Erythroblast (primary cell): ENCODE measurements at regions not wholly inside any gene's neighbourhood (a gene's known extent, or its start where the extent isn't known, plus 50 kb on each side); places are given as distances from the start of the nearest gene placed in this dataset.

Experiments
- GATA1 ChIP-seq: IDR thresholded peaks from 2 replicates; pipeline ENCODE4 v1.6.1; 2011; ENCODE audit warnings: low read depth, mild to moderate bottlenecking, control low read depth, low read length, moderate library complexity
- POLR2A ChIP-seq: IDR thresholded peaks from 2 replicates; pipeline ENCODE4 v1.6.1; 2011; ENCODE audit warnings: mild to moderate bottlenecking, low read length

DNA sequence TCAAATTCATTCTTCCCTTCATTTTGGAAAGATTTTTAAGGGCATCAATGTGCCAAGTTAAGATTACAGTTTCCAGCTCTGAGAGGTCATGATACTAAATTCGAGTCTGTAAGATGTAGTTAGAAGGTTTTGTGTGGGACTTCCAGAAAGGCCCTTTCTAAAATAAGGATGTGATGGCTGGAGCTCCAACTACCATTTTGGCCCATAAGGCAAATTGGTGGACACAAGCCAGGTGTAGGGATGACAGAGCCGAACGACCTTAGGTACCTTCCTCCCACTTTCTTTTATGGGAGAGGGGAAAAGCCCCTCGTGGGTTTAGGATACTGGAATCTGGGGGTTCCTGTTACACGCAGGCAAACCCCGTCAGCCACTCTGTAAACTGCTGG is 54.3 kb upstream of the PTPDC1 start:
- TF ChIP-seq POLR2A (no peak), GATA1 (no peak)
